Activated CD8-positive, alpha-beta memory T cell treated with anti-CD3 and anti-CD28 coated beads, Interleukin-2, amount 10 ng/mL, durations not matched to agents 7 days and 5 days (primary cell): ENCODE measurements at regions not wholly inside any gene's neighbourhood (a gene's known extent, or its start where the extent isn't known, plus 50 kb on each side); places are given as distances from the start of the nearest gene placed in this dataset.

Experiments used
- ATAC-seq: fragments of 150-1000 bp; cut with Tn5 transposase; one replicate; pipeline ENCODE4 v1.10.0; 2021; ENCODE audit warnings: moderate library complexity
- CTCF ChIA-PET: fragments of 350-600 bp; sonication (Branson Sonifier 250); formaldehyde crosslinking; loops from one replicate; lab custom pipeline; 2021; ENCODE audit warnings: antibody characterized with exemption; lab: Charles Lee
- DNase-seq: peaks from one replicate; pipeline ENCODE4 v3.0.0-alpha.2; 2020
- H3K27ac Mint-ChIP-seq: one replicate; pipeline ENCODE4 v1.8.0; 2021; ENCODE audit warnings: mild to moderate bottlenecking, mixed read lengths
- H3K27me3 Mint-ChIP-seq: one replicate; pipeline ENCODE4 v1.8.0; 2021; ENCODE audit warnings: mixed read lengths
- H3K36me3 Mint-ChIP-seq: one replicate; pipeline ENCODE4 v1.8.0; 2021; ENCODE audit warnings: mild to moderate bottlenecking, mixed read lengths
- H3K4me1 Mint-ChIP-seq: one replicate; pipeline ENCODE4 v1.8.0; 2021; ENCODE audit warnings: mixed read lengths
- H3K4me3 Mint-ChIP-seq: one replicate; pipeline ENCODE4 v1.8.0; 2021; ENCODE audit warnings: mild to moderate bottlenecking, moderate library complexity, mixed read lengths
- H3K9me3 Mint-ChIP-seq: one replicate; pipeline ENCODE4 v1.8.0; 2022; ENCODE audit warnings: low read depth, mixed read lengths

DNA sequence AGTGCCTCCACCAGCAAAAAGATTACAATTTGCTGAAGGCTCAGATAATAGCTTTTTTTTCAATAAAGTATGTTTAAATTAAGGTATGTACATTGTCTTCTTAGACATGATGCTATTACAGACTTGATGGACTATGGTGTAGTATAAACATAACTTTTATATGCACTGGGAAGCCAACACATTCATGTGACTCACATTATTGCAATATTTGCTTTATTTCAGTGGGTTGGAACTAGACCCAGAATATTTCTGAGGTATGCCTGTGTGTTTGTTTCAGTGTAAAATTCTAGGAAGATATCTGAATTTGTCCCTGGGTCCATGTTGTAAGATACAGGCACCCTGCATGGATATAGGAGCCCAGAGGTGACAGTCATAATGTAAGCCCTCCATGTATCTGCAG is 120.0 kb upstream of the BDNF start:
- H3K27me3 Mint-ChIP-seq, result no peaks in the 10 kb centered on the region
- CTCF ChIA-PET, result no interaction called here
- no peaks in the 10 kb centered on the region for H3K9me3 Mint-ChIP-seq
- no peak overlapping the region for H3K27ac Mint-ChIP-seq
- H3K4me1 Mint-ChIP-seq, result no peaks in the 10 kb centered on the region
- no peaks in the 10 kb centered on the region for H3K36me3 Mint-ChIP-seq
- no peak overlapping the region for H3K4me3 Mint-ChIP-seq
- ATAC-seq (no peak), DNase-seq (no peak)

- H3K9me3 Mint-ChIP-seq, result no peaks in the 10 kb centered on the region
- DNase-seq, result no peak
- H3K4me1 Mint-ChIP-seq, result no peaks in the 10 kb centered on the region
- no peak overlapping the region for H3K4me3 Mint-ChIP-seq
- H3K27me3 Mint-ChIP-seq, result no peaks in the 10 kb centered on the region
- no peaks in the 10 kb centered on the region for H3K36me3 Mint-ChIP-seq
- no peak for ATAC-seq
- CTCF ChIA-PET, result no interaction called here
- H3K27ac Mint-ChIP-seq, result no peak overlapping the region
Observed at GRCh38 chr11:27816197-27816596, 115.9 kb upstream of the BDNF start.

- ATAC-seq, result no peak
- CTCF ChIA-PET, result no interaction called here
- Mint-ChIP-seq H3K4me1 (no peaks in the 10 kb centered on the region), H3K4me3 (no peak overlapping the region), H3K27ac (no peak overlapping the region), H3K36me3 (no peaks in the 10 kb centered on the region), H3K27me3 (no peaks in the 10 kb centered on the region), H3K9me3 (no peaks in the 10 kb centered on the region)
- no peak for DNase-seq
Observed at GRCh38 chr11:27812341-27812740, 112.1 kb upstream of the BDNF start.

DNA sequence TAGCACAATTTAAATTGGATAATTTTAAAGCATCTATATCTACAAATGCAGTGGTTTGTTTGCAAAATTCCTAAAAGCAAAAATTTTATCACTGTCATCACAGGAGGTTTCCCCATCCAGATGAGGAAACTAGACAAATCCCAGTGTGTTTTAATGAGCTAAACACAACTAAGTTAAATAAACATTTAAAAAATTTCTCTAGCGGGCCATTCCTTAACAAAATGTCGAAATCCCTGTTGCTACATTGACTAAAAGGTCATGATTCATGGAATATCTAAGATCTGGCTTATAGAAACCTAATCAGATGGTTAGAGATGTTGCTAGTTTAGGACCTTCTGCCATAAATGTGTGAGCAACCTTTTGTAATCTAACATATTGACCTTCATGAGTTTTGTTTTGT is 107.3 kb upstream of the BDNF start:
- Mint-ChIP-seq H3K4me1 (no peaks in the 10 kb centered on the region), H3K27me3 (no peaks in the 10 kb centered on the region), H3K4me3 (no peak overlapping the region), H3K36me3 (no peaks in the 10 kb centered on the region), H3K9me3 (peaks cover 2% of the 10 kb centered on the region), H3K27ac (no peak overlapping the region)
- CTCF ChIA-PET, result no interaction called here
- DNase-seq (no peak), ATAC-seq (no peak)

- Mint-ChIP-seq H3K4me1 (no peaks in the 10 kb centered on the region), H3K4me3 (no peak overlapping the region), H3K27ac (no peak overlapping the region), H3K9me3 (peaks cover 2% of the 10 kb centered on the region), H3K27me3 (no peaks in the 10 kb centered on the region), H3K36me3 (no peaks in the 10 kb centered on the region)
- no peak for DNase-seq
- no peak for ATAC-seq
- CTCF ChIA-PET, result no interaction called here
Observed at GRCh38 chr11:27806122-27806521, 105.9 kb upstream of the BDNF start.

DNA sequence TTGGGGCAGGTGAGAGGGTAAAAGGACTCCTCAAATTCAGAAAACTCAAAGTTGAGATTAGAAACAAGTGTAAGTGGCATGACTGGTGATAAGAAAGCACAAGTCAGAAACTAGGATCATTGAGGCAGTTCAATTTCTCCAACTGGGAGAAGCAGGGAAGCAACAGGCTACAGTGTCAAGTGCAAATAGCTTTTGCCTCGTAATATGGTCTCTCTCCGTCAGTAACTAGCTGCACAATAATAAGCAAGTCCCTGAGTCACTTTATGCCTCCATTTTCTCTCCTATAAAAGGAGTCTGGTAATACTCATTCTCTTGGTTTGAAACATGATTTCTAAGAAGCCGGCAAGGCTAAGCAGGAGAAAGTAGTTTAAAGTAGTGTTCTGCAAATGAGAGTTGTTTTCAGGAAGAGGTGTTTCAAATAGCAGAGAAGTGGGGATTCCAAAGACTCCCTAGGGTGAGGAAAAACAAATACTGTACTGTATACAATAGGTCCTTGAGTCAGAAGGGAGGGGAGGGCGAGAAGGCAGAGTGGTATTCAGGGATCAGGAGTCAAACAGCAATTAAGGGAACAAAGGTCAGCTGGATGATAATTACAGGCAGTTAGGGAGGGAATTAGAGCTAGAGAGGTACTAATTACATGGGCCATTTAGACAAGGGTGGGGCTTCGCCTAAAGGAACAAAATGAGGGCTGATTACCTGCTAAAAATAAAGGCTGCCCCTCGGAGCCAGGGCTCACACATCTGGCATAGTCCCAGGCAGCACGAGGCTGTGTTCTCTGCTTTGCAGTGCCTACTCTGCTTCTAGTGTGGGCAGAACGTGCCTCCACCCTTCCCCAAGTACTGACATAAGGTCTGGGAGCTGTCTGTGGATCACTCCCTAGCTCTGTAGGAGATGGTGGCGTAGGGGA is 96.0 kb upstream of the BDNF start:
- Mint-ChIP-seq H3K4me3 (no peak overlapping the region), H3K36me3 (no peaks in the 10 kb centered on the region), H3K9me3 (no peaks in the 10 kb centered on the region), H3K27ac (no peak overlapping the region), H3K4me1 (no peaks in the 10 kb centered on the region), H3K27me3 (no peaks in the 10 kb centered on the region)
- no peak for ATAC-seq
- DNase-seq, result no peak
- CTCF ChIA-PET, result no interaction called here

- H3K27me3 Mint-ChIP-seq, result no peaks in the 10 kb centered on the region
- H3K9me3 Mint-ChIP-seq, result no peaks in the 10 kb centered on the region
- ATAC-seq (no peak), DNase-seq (no peak)
- H3K4me1 Mint-ChIP-seq, result no peaks in the 10 kb centered on the region
- H3K27ac Mint-ChIP-seq, result no peak overlapping the region
- no peaks in the 10 kb centered on the region for H3K36me3 Mint-ChIP-seq
- CTCF ChIA-PET, result no interaction called here
- H3K4me3 Mint-ChIP-seq, result no peak overlapping the region
Observed at GRCh38 chr11:27786864-27787263, 86.6 kb upstream of the BDNF start.

DNA sequence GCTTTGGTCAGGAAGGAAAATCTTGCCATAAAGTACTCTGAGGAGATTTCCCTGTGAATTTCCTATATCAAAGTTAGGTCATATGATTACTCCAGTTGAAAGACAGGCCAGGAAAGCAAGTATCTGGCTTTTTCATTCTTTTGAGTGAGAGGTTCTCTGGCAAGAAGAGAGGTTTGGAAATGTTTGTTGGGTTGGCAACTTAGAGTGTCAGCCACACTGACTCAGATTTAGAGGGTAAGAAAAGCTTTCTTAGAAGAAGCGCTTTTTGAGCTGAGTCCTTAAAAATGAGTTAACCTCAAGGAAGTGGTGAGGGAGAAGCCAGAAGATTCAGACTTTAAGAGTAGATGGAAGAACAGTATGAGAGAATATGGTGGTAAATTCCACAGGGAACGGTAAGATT is 86.1 kb upstream of the BDNF start:
- CTCF ChIA-PET, result no interaction called here

DNA sequence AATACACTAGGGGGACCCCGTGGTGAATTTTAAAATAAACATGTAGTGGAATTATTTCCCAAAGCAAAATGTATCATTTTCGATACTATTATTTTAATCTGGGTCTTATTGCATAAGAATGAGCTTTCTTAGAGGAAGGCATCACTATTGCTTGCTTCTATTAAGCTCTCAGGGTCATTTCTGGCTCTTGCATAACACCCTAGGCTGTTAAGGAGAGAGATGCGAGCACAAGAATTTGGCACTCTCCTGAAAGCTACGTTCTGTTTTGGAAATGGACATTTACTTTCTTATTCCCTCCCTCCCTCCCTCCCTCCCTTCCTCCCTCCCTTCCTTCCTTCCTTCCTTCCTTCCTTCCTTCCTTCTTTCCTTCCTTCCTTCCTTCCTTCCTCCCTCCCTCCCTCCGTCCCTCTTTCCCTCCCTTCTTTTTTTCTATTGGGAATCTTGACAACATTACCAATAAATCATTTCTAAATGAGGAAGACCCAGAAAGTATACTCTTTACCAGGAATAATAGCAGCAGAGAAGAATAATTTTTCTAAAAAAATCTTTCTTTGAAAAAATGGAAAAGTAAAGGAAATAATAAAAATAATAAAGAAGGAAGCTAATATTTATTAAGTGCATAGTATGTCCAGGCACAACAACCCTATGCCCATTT is 83.6 kb upstream of the BDNF start:
- ATAC-seq, result no peak

More for the DNA sequence above, 86.1 kb upstream of the BDNF start:
- no peak for DNase-seq
- no peaks in the 10 kb centered on the region for H3K9me3 Mint-ChIP-seq
- no peak overlapping the region for H3K4me3 Mint-ChIP-seq
- H3K27me3 Mint-ChIP-seq, result no peaks in the 10 kb centered on the region
- no peak for ATAC-seq
- H3K4me1 Mint-ChIP-seq, result no peaks in the 10 kb centered on the region
- H3K36me3 Mint-ChIP-seq, result no peaks in the 10 kb centered on the region
- H3K27ac Mint-ChIP-seq, result no peak overlapping the region

DNA sequence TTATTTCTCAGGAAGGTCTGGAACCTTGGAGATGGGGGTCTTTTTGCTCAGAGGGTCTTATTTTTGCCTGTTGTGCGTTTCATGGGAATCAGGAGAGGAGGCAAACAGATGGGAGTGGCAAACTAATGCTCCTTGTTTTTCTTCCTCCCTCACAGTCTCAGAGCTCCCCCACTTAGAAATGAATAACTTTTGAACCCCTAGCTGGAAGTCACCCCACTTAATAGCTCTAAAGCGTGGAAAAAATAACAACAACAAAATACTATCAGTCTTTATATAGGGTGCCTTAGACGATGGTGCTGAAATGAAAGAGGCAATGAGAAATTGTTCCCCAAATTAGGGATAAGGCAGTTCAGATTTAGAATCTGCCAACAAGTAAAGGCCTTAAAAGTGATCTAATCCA is 76.8 kb upstream of the BDNF start:
- no peaks in the 10 kb centered on the region for H3K4me1 Mint-ChIP-seq
- no peaks in the 10 kb centered on the region for H3K27me3 Mint-ChIP-seq
- no peak overlapping the region for H3K27ac Mint-ChIP-seq
- H3K36me3 Mint-ChIP-seq, result no peaks in the 10 kb centered on the region
- H3K4me3 Mint-ChIP-seq, result no peak overlapping the region
- ATAC-seq (no peak), DNase-seq (no peak)
- H3K9me3 Mint-ChIP-seq, result no peaks in the 10 kb centered on the region
- CTCF ChIA-PET, result no interaction called here

More for the DNA sequence above, 83.6 kb upstream of the BDNF start:
- Mint-ChIP-seq H3K27me3 (no peaks in the 10 kb centered on the region), H3K9me3 (no peaks in the 10 kb centered on the region), H3K4me1 (no peaks in the 10 kb centered on the region), H3K27ac (no peak overlapping the region), H3K36me3 (no peaks in the 10 kb centered on the region), H3K4me3 (no peak overlapping the region)
- DNase-seq, result no peak
- CTCF ChIA-PET, result no interaction called here

DNA sequence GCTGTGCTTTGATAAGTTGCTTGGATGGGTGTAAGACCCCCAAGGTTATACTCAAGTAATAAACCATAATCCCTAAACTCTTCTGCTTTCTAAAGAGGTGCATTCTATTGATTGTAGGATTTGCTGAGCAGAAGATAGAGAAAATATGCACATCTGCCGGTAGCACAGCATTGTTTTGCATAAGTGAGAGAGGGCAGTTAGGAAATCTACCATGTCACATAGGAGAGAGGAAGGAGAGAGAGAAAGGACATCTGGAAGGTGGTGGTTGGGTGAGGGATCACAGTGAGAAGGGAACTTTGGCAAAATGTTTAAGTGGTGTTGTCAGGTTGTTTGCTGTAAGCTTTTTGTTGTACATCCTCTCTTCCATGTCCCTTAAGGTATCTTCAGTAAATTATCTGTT is 73.6 kb upstream of the BDNF start:
- H3K36me3 Mint-ChIP-seq, result no peaks in the 10 kb centered on the region
- ATAC-seq (no peak), DNase-seq (no peak)
- no peak overlapping the region for H3K27ac Mint-ChIP-seq
- H3K4me3 Mint-ChIP-seq, result no peak overlapping the region
- no peaks in the 10 kb centered on the region for H3K27me3 Mint-ChIP-seq
- CTCF ChIA-PET, result no interaction called here
- H3K9me3 Mint-ChIP-seq, result no peaks in the 10 kb centered on the region
- no peaks in the 10 kb centered on the region for H3K4me1 Mint-ChIP-seq

DNA sequence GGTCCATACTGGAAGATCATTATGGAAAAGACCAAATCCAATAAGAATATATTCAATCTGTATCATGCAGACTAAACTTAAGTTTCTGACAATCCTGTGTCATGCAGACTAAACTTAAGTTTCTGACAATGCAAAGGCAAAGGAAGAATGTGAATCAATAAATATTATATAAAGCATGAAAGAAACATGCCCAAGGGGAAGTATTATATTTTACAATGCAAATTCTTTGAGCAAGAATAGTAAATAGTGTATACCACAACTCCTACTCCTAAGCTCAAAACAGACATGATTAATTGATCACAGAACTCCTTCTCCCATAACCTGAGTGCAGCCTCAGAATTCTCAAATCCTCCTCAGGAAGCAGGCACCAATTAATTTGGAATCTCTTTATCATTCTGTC is 71.3 kb upstream of the BDNF start:
- Mint-ChIP-seq H3K27ac (no peak overlapping the region), H3K4me3 (no peak overlapping the region), H3K4me1 (no peaks in the 10 kb centered on the region), H3K9me3 (no peaks in the 10 kb centered on the region), H3K27me3 (no peaks in the 10 kb centered on the region), H3K36me3 (no peaks in the 10 kb centered on the region)
- no peak for ATAC-seq
- DNase-seq, result no peak
- CTCF ChIA-PET, result no interaction called here

GRCh38 chr11:27770576-27770975 is 70.3 kb upstream of the BDNF start:
- no peaks in the 10 kb centered on the region for H3K27me3 Mint-ChIP-seq
- ATAC-seq, result no peak

DNA sequence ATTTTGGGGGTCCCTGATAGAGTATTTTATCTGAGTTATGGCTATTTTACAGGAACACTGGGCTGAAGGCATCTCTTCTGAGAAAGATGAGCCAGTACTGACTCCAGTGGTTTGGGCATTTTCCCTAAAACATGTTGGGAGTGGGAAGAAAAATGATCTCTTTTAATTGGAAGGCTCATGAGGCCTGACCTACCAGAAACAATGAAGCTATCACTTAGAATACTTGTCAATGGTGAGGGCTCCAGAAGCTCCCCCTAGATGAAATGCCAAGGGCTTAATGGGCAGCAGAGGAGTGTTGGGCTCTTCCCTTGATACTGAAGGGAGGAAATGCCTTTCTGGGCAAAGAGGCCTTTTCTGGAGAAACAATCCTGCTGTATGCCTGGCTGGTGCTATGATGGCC is 63.5 kb upstream of the BDNF start:
- Mint-ChIP-seq H3K27ac (no peak overlapping the region), H3K9me3 (no peaks in the 10 kb centered on the region), H3K27me3 (no peaks in the 10 kb centered on the region), H3K36me3 (no peaks in the 10 kb centered on the region), H3K4me3 (no peak overlapping the region), H3K4me1 (no peaks in the 10 kb centered on the region)
- ATAC-seq, result no peak
- no peak for DNase-seq
- CTCF ChIA-PET, result no interaction called here

More at GRCh38 chr11:27770576-27770975, 70.3 kb upstream of the BDNF start:
- Mint-ChIP-seq H3K9me3 (no peaks in the 10 kb centered on the region), H3K4me1 (no peaks in the 10 kb centered on the region), H3K27ac (no peak overlapping the region), H3K4me3 (no peak overlapping the region), H3K36me3 (no peaks in the 10 kb centered on the region)
- no peak for DNase-seq
- CTCF ChIA-PET, result no interaction called here
